H9 (cell line): ENCODE measurements at regions not wholly inside any gene's neighbourhood (a gene's known extent, or its start where the extent isn't known, plus 50 kb on each side); places are given as distances from the start of the nearest gene placed in this dataset.
A peak's percentile ranks its signal among the peaks of the same experiment; 100 is the strongest.

ENCODE experiments used
- DNase-seq: peaks from one replicate; pipeline ENCODE4 v3.0.0-alpha.2; 2017
- H2AFZ ChIP-seq: one replicate; pipeline ENCODE4 v1.6.1; 2013; ENCODE audit warnings: mild to moderate bottlenecking, low read length, control low read depth, moderate library complexity
- H2AK5ac ChIP-seq: 2 replicates; pipeline ENCODE4 v1.6.1; 2013; ENCODE audit warnings: low read length, control low read depth, mixed read lengths; ENCODE audit not compliant: insufficient read length
- H2BK120ac ChIP-seq: one replicate; pipeline ENCODE4 v1.6.1; 2013; ENCODE audit warnings: low read depth, mild to moderate bottlenecking, low read length, control low read depth, inconsistent platforms; ENCODE audit not compliant: poor library complexity, severe bottlenecking
- H2BK12ac ChIP-seq: 2 replicates; pipeline ENCODE4 v1.6.1; 2013; ENCODE audit warnings: low read length, control low read depth, mixed read lengths, low read depth; ENCODE audit not compliant: insufficient read length
- H2BK15ac ChIP-seq: 2 replicates; pipeline ENCODE4 v1.6.1; 2013; ENCODE audit warnings: low read depth, low read length, control low read depth
- H2BK20ac ChIP-seq: one replicate; pipeline ENCODE4 v1.6.1; 2013; ENCODE audit warnings: low read depth, mild to moderate bottlenecking, low read length, control low read depth, inconsistent platforms; ENCODE audit not compliant: poor library complexity, severe bottlenecking
- H2BK5ac ChIP-seq: 2 replicates; pipeline ENCODE4 v1.6.1; 2013; ENCODE audit warnings: low read length, control low read depth, mixed read lengths; ENCODE audit not compliant: insufficient read length
- H3K14ac ChIP-seq: 2 replicates; pipeline ENCODE4 v1.6.1; 2013; ENCODE audit warnings: low read length, control low read depth; ENCODE audit not compliant: insufficient read depth
- H3K18ac ChIP-seq: 2 replicates; pipeline ENCODE4 v1.6.1; 2013; ENCODE audit warnings: low read depth, mild to moderate bottlenecking, mixed read lengths, low read length, control low read depth; ENCODE audit not compliant: insufficient read length
- H3K23ac ChIP-seq: 2 replicates; pipeline ENCODE4 v1.6.1; 2013; ENCODE audit warnings: low read length, control low read depth, mixed read lengths, low read depth; ENCODE audit not compliant: insufficient read length
- H3K23me2 ChIP-seq: 2 replicates; pipeline ENCODE4 v1.6.1; 2013; ENCODE audit warnings: low read depth, mild to moderate bottlenecking, mixed read lengths, low read length, control low read depth; ENCODE audit not compliant: insufficient read length, poor library complexity, severe bottlenecking
- H3K27ac ChIP-seq: 2 replicates; pipeline ENCODE4 v1.5.1; 2013; ENCODE audit warnings: low read length, control low read depth, mixed read lengths, low read depth; ENCODE audit not compliant: insufficient read length
- H3K27me3 ChIP-seq: 2 replicates; pipeline ENCODE4 v1.6.1; 2013; ENCODE audit warnings: low read length, control low read depth, inconsistent platforms; ENCODE audit not compliant: insufficient read depth
- H3K4ac ChIP-seq: 2 replicates; pipeline ENCODE4 v1.6.1; 2013; ENCODE audit warnings: low read depth, mild to moderate bottlenecking, control low read depth, inconsistent platforms, low read length, moderate library complexity
- H3K4me1 ChIP-seq: 2 replicates; pipeline ENCODE4 v1.6.1; 2013; ENCODE audit warnings: low read length, control low read depth, inconsistent platforms; ENCODE audit not compliant: insufficient read depth
- H3K4me2 ChIP-seq: 2 replicates; pipeline ENCODE4 v1.6.1; 2013; ENCODE audit warnings: low read length, control low read depth, mixed read lengths; ENCODE audit not compliant: insufficient read length, insufficient read depth
- H3K56ac ChIP-seq: 2 replicates; pipeline ENCODE4 v1.6.1; 2013; ENCODE audit warnings: low read depth, mild to moderate bottlenecking, mixed read lengths, low read length, control low read depth; ENCODE audit not compliant: insufficient read length
- H3K79me1 ChIP-seq: 2 replicates; pipeline ENCODE4 v1.6.1; 2013; ENCODE audit warnings: low read depth, mild to moderate bottlenecking, moderate library complexity, low read length, control low read depth, inconsistent platforms; ENCODE audit not compliant: insufficient read depth, poor library complexity, severe bottlenecking
- H3K79me2 ChIP-seq: 2 replicates; pipeline ENCODE4 v1.6.1; 2013; ENCODE audit warnings: low read length, control low read depth, inconsistent platforms; ENCODE audit not compliant: insufficient read depth
- H3K9ac ChIP-seq: 2 replicates; pipeline ENCODE4 v1.6.1; 2013; ENCODE audit warnings: low read length, control low read depth, mixed read lengths; ENCODE audit not compliant: insufficient read length; ENCODE audit errors: extremely low read depth
- H3K9me3 ChIP-seq: one replicate; pipeline ENCODE4 v1.6.1; 2013; ENCODE audit warnings: low read depth, low read length, inconsistent platforms; ENCODE audit not compliant: control insufficient read depth
- H3T11ph ChIP-seq: one replicate; pipeline ENCODE4 v1.6.1; 2013; ENCODE audit warnings: mild to moderate bottlenecking, low read length, control low read depth, inconsistent platforms
- H4K20me1 ChIP-seq: one replicate; pipeline ENCODE4 v1.6.1; 2013; ENCODE audit not compliant: control insufficient read depth, insufficient read length, insufficient read depth
- H4K5ac ChIP-seq: 2 replicates; pipeline ENCODE4 v1.6.1; 2013; ENCODE audit warnings: low read depth, mild to moderate bottlenecking, mixed read lengths, low read length, control low read depth; ENCODE audit not compliant: insufficient read length
- H4K8ac ChIP-seq: replicated peaks from 2 replicates; pipeline ENCODE4 v1.6.1; 2013; ENCODE audit warnings: low read length, control low read depth, mixed read lengths, low read depth; ENCODE audit not compliant: insufficient read length
- H4K91ac ChIP-seq: 2 replicates; pipeline ENCODE4 v1.6.1; 2013; ENCODE audit warnings: low read depth, mild to moderate bottlenecking, moderate library complexity, mixed read lengths, low read length, control low read depth; ENCODE audit not compliant: insufficient read length
- H3K27ac Mint-ChIP-seq, 3 experiments: 2 replicates in 2 of 3; 3 replicates in 1 of 3; pipeline ENCODE4 v1.8.0; 2020 to 2021; ENCODE audit warnings: mixed read lengths in 3 of 3, mild to moderate bottlenecking in 1 of 3, moderate library complexity in 1 of 3
- H3K27me3 Mint-ChIP-seq: 2 replicates; pipeline ENCODE4 v1.8.0; 2021; ENCODE audit warnings: low read depth, mild to moderate bottlenecking, moderate library complexity, mixed read lengths
- H3K36me3 Mint-ChIP-seq, 3 experiments: 2 replicates in 2 of 3; 3 replicates in 1 of 3; pipeline ENCODE4 v1.8.0; 2020 to 2021; ENCODE audit warnings: low read depth in 3 of 3, mixed read lengths in 3 of 3; ENCODE audit not compliant: insufficient read depth in 1 of 3
- H3K4me1 Mint-ChIP-seq, 2 experiments: 2 replicates each; pipeline ENCODE4 v1.8.0; 2020; ENCODE audit warnings: mixed read lengths in 2 of 2
- H3K4me3 Mint-ChIP-seq, 2 experiments: 2 replicates in 1 of 2; 3 replicates in 1 of 2; pipeline ENCODE4 v1.8.0; 2020 to 2021; ENCODE audit warnings: mild to moderate bottlenecking in 2 of 2, mixed read lengths in 2 of 2, moderate library complexity in 1 of 2
- H3K9me3 Mint-ChIP-seq, 2 experiments: 2 replicates in 1 of 2; 3 replicates in 1 of 2; pipeline ENCODE4 v1.8.0; 2020; ENCODE audit warnings: mild to moderate bottlenecking in 2 of 2, mixed read lengths in 2 of 2, moderate library complexity in 1 of 2
- CTCF ChIP-seq: fragments of 200-600 bp; sonication (generic); conservative IDR thresholded peaks from 3 replicates; pipeline ENCODE4 v1.8.0; 2021; ENCODE audit warnings: antibody characterized with exemption, mild to moderate bottlenecking
- WGBS: extraction: QIAGEN DNeasy Blood & Tissue Kit; methylation state at CpG from one replicate; pipeline ENCODE4 v1.1.7; 2013; ENCODE audit warnings: missing lambda C conversion rate, low lambda C conversion rate, mixed read lengths; ENCODE audit not compliant: insufficient read length; ENCODE audit errors: extremely low coverage; 5-methylcytosine and 5-hydroxymethylcytosine counted together

- no peaks in the 10 kb centered on the region for H3K9me3 Mint-ChIP-seq
- peak overlapping the region; percentile 62; the same call in 1 of the 2 replicates for H3K14ac ChIP-seq
- H2BK15ac ChIP-seq = no peak overlapping the region
- no peak overlapping the region for H3K27ac ChIP-seq
- peaks cover 30% of the 10 kb centered on the region; the same call in 1 of the 2 replicates for H3K4me1 ChIP-seq
- no peaks in the 10 kb centered on the region for H3K79me1 ChIP-seq
- peak overlapping the region in 1 of 2 experiments; percentile 50; a peak in 3 of 5 replicates for H3K4me3 Mint-ChIP-seq
- WGBS = no CpG with 5 or more reads among the region's 4 CpGs
- no peak overlapping the region for H4K91ac ChIP-seq
- no peaks in the 10 kb centered on the region for H3K9me3 ChIP-seq
- no peaks in the 10 kb centered on the region for H3K27me3 ChIP-seq
- H3K56ac ChIP-seq = no peak overlapping the region
- H2BK12ac ChIP-seq = no peak overlapping the region
- H3K36me3 Mint-ChIP-seq = peaks cover 1 to 12% (median 6%) of the 10 kb centered on the region in 3 experiments; a peak in 4 of 7 replicates
- H2BK5ac ChIP-seq = no peak overlapping the region
- no peak overlapping the region for H2AFZ ChIP-seq
- no peaks in the 10 kb centered on the region for H3K23me2 ChIP-seq
- H2AK5ac ChIP-seq = peak overlapping the region; percentile 43
- peak overlapping the region; percentile 37 for H3K18ac ChIP-seq
- no peak for TF ChIP-seq CTCF
- H2BK20ac ChIP-seq = peak overlapping the region; percentile 95
- H2BK120ac ChIP-seq = peak overlapping the region; percentile 10
- no peak overlapping the region for H3K9ac ChIP-seq
- no peak overlapping the region for H4K5ac ChIP-seq
- peak overlapping the region; percentile 56 for H3T11ph ChIP-seq
- H3K4ac ChIP-seq = peak overlapping the region; percentile 12; the same call in 1 of the 2 replicates
- H3K4me2 ChIP-seq = no peak overlapping the region
- H4K20me1 ChIP-seq = no peaks in the 10 kb centered on the region
- no peaks in the 10 kb centered on the region for H3K27me3 Mint-ChIP-seq
- no peak overlapping the region for H3K23ac ChIP-seq
- H3K27ac Mint-ChIP-seq = peak overlapping the region; percentile 3 to 96 (median 85); a peak in 5 of 7 replicates
- H4K8ac ChIP-seq = no peak overlapping the region
- H3K79me2 ChIP-seq = no peaks in the 10 kb centered on the region
- no peak for DNase-seq
- H3K4me1 Mint-ChIP-seq = peaks cover 63% of the 10 kb centered on the region in 2 experiments
These were observed 161.3 kb downstream of the HAUS1 start for GRCh38 chr18:46265196-46266156.
